T-helper 2 cell treated with Interferon-gamma antibody and Interleukin-4, amounts not matched to agents 100 ng/mL and 5 ng/mL, for 36 hours (primary cell): ENCODE measurements at regions not wholly inside any gene's neighbourhood (a gene's known extent, or its start where the extent isn't known, plus 50 kb on each side); places are given as distances from the start of the nearest gene placed in this dataset.

Experiments
- intact Hi-C: fragments of 100-400 bp; cut with micrococcal nuclease; formaldehyde crosslinking; loops from one replicate; pipeline ENCODE4 v1.15.1; 2023

DNA sequence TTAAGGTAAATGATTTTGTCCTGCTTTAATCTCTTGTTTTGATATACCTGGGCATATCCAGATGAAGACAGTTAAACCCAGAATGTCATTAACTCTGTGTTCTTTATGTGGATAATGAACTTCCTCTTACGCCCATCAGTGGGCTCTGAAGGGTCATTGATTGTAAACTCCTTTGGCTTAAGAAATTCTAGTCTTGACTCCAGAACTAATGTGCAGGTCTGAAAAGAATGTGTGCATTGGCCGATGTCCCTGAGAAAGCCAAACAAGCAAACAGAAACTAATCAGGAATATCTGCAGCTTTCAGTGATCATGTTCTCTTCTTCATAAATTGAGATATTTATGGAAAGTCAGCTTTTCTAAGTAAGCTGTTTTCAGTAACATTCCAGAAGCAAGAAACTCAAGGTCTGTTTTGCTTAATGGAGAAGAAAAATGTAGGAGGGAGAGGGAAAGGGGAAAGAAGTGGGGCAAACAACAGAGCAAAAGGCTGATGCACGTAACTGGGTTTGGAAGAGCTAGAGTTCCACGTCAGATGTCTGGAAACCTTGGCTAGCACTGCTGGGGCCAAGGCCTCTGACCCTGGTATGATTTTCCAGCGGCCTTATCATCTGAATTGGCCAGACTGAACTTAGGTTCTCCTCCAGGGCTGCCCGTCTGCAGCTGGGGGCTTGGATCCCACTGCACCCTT, 61.3 kb upstream of the FHL2 start:
- intact Hi-C loops, result no loop called here

- intact Hi-C loops, result no loop called here
Observed at GRCh38 chr2:105458076-105458475, 59.2 kb upstream of the FHL2 start.

- intact Hi-C loops, result no loop called here
Observed at GRCh38 chr2:105455488-105456003, 56.7 kb upstream of the FHL2 start.

GRCh38 chr2:105454801-105455485, 56.1 kb upstream of the FHL2 start:
- intact Hi-C loops, result no loop called here

DNA sequence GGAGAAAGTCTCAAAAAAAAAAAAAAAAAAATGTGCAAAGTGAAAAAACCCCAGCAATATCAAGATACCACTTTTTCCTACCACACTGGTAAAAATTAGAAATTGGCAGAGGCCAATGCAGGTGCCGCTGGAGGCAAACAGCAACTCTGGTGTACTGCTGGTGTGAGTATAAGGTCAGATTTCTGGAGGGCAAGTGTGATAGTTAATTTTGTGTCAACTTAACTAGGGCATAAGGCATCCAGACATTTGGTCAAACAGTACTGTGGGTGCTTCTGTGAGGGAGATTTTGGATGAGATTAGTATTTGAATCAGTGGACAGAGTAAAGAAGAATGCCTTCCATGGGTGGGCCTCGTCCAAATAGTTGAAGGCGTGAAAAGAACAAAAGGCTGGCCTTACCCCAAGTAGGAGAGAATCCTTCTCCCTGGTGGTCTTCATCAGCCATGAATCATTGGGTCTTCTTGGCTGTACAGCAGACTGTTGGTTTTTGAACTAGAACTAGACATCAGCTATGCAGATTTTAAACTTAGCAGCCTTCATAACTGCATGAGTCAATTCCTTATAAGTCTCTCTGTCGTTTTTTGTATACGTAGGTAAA, 52.8 kb upstream of the FHL2 start:
- intact Hi-C loops, result no loop called here

GRCh38 chr2:105450471-105450870, 51.6 kb upstream of the FHL2 start:
- intact Hi-C loops, result no loop called here

GRCh38 chr2:105449076-105449475, 50.2 kb upstream of the FHL2 start:
- intact Hi-C loops, result no loop called here
